Fibroblast of lung (primary cell): ENCODE measurements at regions not wholly inside any gene's neighbourhood (a gene's known extent, or its start where the extent isn't known, plus 50 kb on each side); places are given as distances from the start of the nearest gene placed in this dataset.
A peak's percentile ranks its signal among the peaks of the same experiment; 100 is the strongest.

Experiments used
- DNase-seq, 2 donors: peaks; one replicate each; pipeline versions ENCODE4 v3.0.0 to v3.0.0-alpha.2; 2010; ENCODE audit warnings: low read depth in 2 of 2
- H2AFZ ChIP-seq: 2 replicates; pipeline ENCODE4 v1.5.1; 2012; ENCODE audit warnings: low read length, control low read depth, inconsistent platforms
- H3K27ac ChIP-seq: 2 replicates; pipeline ENCODE4 v1.5.1; 2011; ENCODE audit warnings: low read length, control low read depth; ENCODE audit not compliant: insufficient read depth
- H3K27me3 ChIP-seq: 2 replicates; pipeline ENCODE4 v1.5.1; 2011; ENCODE audit warnings: mild to moderate bottlenecking, low read length; ENCODE audit not compliant: control insufficient read depth, insufficient read depth
- H3K36me3 ChIP-seq: 2 replicates; pipeline ENCODE4 v1.5.1; 2011; ENCODE audit warnings: low read length; ENCODE audit not compliant: control insufficient read depth, insufficient read depth
- H3K4me1 ChIP-seq: 2 replicates; pipeline ENCODE4 v1.5.1; 2011; ENCODE audit warnings: low read length; ENCODE audit not compliant: control insufficient read depth, insufficient read depth; ENCODE audit errors: extremely low read depth
- H3K4me2 ChIP-seq: 2 replicates; pipeline ENCODE4 v1.5.1; 2011; ENCODE audit warnings: low read length, control low read depth; ENCODE audit not compliant: insufficient read depth; ENCODE audit errors: extremely low read depth
- H3K4me3 ChIP-seq, 4 experiments: fragments of 200-600 bp in 1 of 4; sonication (generic) in 1 of 4; replicated peaks in 1 of 4; 2 replicates each; pipeline ENCODE4 v1.5.1; 2011 to 2016; ENCODE audit warnings: low read length in 4 of 4, low read depth in 3 of 4, mild to moderate bottlenecking in 3 of 4, control low read depth in 2 of 4, inconsistent platforms in 1 of 4, mixed read lengths in 1 of 4; ENCODE audit not compliant: insufficient read depth in 1 of 4; ENCODE audit errors: control extremely low read depth in 1 of 4
- H3K79me2 ChIP-seq: 2 replicates; pipeline ENCODE4 v1.5.1; 2012; ENCODE audit warnings: mild to moderate bottlenecking, low read length, inconsistent platforms; ENCODE audit not compliant: control insufficient read depth, insufficient read depth
- H3K9ac ChIP-seq: 2 replicates; pipeline ENCODE4 v1.5.1; 2011; ENCODE audit warnings: mild to moderate bottlenecking, low read length, control low read depth; ENCODE audit not compliant: insufficient read depth
- H3K9me3 ChIP-seq: 2 replicates; pipeline ENCODE4 v1.5.1; 2012; ENCODE audit warnings: low read depth, low read length; ENCODE audit not compliant: control insufficient read depth, insufficient read depth
- H4K20me1 ChIP-seq: 2 replicates; pipeline ENCODE4 v1.5.1; 2011; ENCODE audit warnings: low read length; ENCODE audit not compliant: control insufficient read depth, insufficient read depth; ENCODE audit errors: extremely low read depth
- CTCF ChIP-seq, 2 donors: IDR thresholded peaks in 1 of 2; conservative IDR thresholded peaks in 1 of 2; 1 replicate in 1 of 2; 2 replicates in 1 of 2; pipeline ENCODE4 v1.5.1; 2011 to 2012; ENCODE audit warnings: low read length in 2 of 2, control low read depth in 1 of 2, inconsistent platforms in 1 of 2, low read depth in 1 of 2, mild to moderate bottlenecking in 1 of 2
- EZH2 ChIP-seq: IDR thresholded peaks from 2 replicates; pipeline ENCODE4 v1.5.1; 2012; ENCODE audit warnings: low read length, control low read depth, mild to moderate bottlenecking; ENCODE audit errors: missing control alignments

GRCh38 chr5:74460694-74461093, 179.8 kb downstream of the ENC1 start:
- Histone ChIP-seq H3K27me3 (peaks cover 5% of the 10 kb centered on the region), H3K36me3 (no peaks in the 10 kb centered on the region), H3K27ac (no peak overlapping the region), H2AFZ (no peak overlapping the region), H3K4me1 (no peaks in the 10 kb centered on the region), H3K9me3 (no peaks in the 10 kb centered on the region), H3K4me3 (no peak overlapping the region), H3K79me2 (no peaks in the 10 kb centered on the region), H3K4me2 (no peak overlapping the region), H3K9ac (no peak overlapping the region), H4K20me1 (no peaks in the 10 kb centered on the region)
- TF ChIP-seq EZH2, result no peak
- no peak for TF ChIP-seq CTCF (conservative IDR thresholded peaks at IDR 0.05 in 1 of 2, IDR thresholded peaks at IDR 0.05 in 1 of 2; ENCODE audit: low read depth in 1 of 2, low read length in 2 of 2)
- peak in 1 of 2 donors; percentile 9 for DNase-seq

- Histone ChIP-seq H4K20me1 (no peaks in the 10 kb centered on the region), H3K27me3 (peaks cover 5% of the 10 kb centered on the region), H3K36me3 (no peaks in the 10 kb centered on the region), H3K9me3 (no peaks in the 10 kb centered on the region), H3K9ac (no peak overlapping the region), H3K79me2 (no peaks in the 10 kb centered on the region), H3K4me3 (no peak overlapping the region), H3K4me2 (no peak overlapping the region), H3K27ac (no peak overlapping the region), H2AFZ (no peak overlapping the region), H3K4me1 (no peaks in the 10 kb centered on the region)
- TF ChIP-seq EZH2 (no peak), CTCF (conservative IDR thresholded peaks at IDR 0.05 in 1 of 2, IDR thresholded peaks at IDR 0.05 in 1 of 2; ENCODE audit: low read depth in 1 of 2, low read length in 2 of 2) (no peak)
- DNase-seq, result no peak
These were observed 180.5 kb downstream of the ENC1 start for GRCh38 chr5:74459984-74460383.

- H2AFZ ChIP-seq, result no peak overlapping the region
- H3K27me3 ChIP-seq, result peaks cover 5% of the 10 kb centered on the region
- no peak overlapping the region for H3K9ac ChIP-seq
- no peaks in the 10 kb centered on the region for H3K9me3 ChIP-seq
- H3K79me2 ChIP-seq, result no peaks in the 10 kb centered on the region
- H3K36me3 ChIP-seq, result no peaks in the 10 kb centered on the region
- TF ChIP-seq EZH2, result no peak
- TF ChIP-seq CTCF (conservative IDR thresholded peaks at IDR 0.05 in 1 of 2, IDR thresholded peaks at IDR 0.05 in 1 of 2; ENCODE audit: low read depth in 1 of 2, low read length in 2 of 2), result no peak
- no peaks in the 10 kb centered on the region for H4K20me1 ChIP-seq
- no peak overlapping the region for H3K4me2 ChIP-seq
- DNase-seq, result no peak
- no peaks in the 10 kb centered on the region for H3K4me1 ChIP-seq
- H3K27ac ChIP-seq, result no peak overlapping the region
- no peak overlapping the region for H3K4me3 ChIP-seq
These were observed 182.7 kb downstream of the ENC1 start for GRCh38 chr5:74457876-74458275.
